ENCODE measurements at regions not wholly inside any gene's neighbourhood (a gene's known extent, or its start where the extent isn't known, plus 50 kb on each side); places are given as distances from the start of the nearest gene placed in this dataset.
"Not testable (repeated sequence)": the region's sequence is repeated elsewhere in the genome, so short reads cannot be mapped to it uniquely, and the experiment has no call there.

DNA sequence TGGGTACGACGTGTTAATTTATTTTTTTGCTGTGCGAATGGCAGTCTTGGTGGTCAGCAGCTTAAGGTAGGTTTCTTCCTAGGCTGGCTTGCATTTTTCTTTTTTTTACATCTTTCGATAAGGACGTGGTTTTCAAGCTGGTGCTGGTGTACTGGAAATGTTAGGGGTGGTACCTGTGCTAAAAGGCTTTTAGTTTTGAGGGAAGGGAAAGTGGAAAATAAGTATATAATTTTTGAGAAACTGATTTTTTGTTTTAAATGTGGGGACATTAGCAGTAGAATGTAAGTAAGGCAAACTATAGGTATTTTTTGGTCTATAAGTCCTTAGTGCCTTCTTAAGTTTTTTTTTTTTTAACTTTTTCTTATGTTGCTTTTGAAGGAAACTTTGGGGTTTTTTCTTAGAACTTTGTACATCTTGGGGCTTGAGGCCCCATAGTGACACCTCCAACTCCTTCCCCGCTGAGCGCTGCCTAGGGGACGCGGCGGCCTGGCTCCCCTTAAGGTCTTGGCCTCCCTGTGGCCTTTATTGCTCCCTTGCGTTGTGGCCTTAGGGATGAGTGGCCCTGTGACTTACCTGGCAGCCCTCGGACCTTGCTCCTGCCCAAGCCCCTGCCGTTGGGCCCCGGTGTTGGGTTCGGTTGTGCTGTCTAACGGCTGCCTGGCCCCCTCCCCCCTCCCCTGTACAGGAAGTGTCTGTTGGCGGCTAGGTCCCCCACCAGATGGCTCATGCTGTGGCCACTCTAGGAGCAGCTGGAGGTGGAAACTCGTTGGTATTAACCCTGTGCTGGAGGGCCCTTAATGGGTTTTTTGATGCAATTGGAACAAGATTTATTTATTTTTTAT, 88.0 kb upstream of the RPRML start:
- peak; percentile 90 for DNase-seq
- peaks cover 7 to 45% (median 23%) of the 10 kb centered on the region in 6 donors for H3K4me1 ChIP-seq
- peak overlapping the region; percentile 78 to 90 (median 88) for H3K27ac ChIP-seq
- peaks cover 0 to 11% (median 7%) of the 10 kb centered on the region in 8 donors for H3K9me3 ChIP-seq
- WGBS, 5 donors, result 2 to 5% (median 4%) methylated on average over 17 to 18 of the region's 18 CpGs
- peak overlapping the region; percentile 48 to 73 (median 62) for H3K4me3 ChIP-seq
- intact Hi-C loops (cut with DNase I; ENCODE audit: low total_unique reads), result no loop called here
- no peaks in the 10 kb centered on the region for H3K27me3 ChIP-seq (replicated peaks in 1 of 7)
- no peak for TF ChIP-seq POLR2A (IDR thresholded peaks at IDR 0.05)
- TF ChIP-seq POLR2AphosphoS5 (IDR thresholded peaks at IDR 0.05), result peak; percentile 87 to 91 (median 87)
- TF ChIP-seq, protein P1, sequence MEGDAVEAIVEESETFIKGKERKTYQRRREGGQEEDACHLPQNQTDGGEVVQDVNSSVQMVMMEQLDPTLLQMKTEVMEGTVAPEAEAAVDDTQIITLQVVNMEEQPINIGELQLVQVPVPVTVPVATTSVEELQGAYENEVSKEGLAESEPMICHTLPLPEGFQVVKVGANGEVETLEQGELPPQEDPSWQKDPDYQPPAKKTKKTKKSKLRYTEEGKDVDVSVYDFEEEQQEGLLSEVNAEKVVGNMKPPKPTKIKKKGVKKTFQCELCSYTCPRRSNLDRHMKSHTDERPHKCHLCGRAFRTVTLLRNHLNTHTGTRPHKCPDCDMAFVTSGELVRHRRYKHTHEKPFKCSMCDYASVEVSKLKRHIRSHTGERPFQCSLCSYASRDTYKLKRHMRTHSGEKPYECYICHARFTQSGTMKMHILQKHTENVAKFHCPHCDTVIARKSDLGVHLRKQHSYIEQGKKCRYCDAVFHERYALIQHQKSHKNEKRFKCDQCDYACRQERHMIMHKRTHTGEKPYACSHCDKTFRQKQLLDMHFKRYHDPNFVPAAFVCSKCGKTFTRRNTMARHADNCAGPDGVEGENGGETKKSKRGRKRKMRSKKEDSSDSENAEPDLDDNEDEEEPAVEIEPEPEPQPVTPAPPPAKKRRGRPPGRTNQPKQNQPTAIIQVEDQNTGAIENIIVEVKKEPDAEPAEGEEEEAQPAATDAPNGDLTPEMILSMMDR (IDR thresholded peaks at IDR 0.05 in 8 of 11, conservative IDR thresholded peaks at IDR 0.05 in 3 of 11), result peak in 5 of 11 experiments; percentile 18 to 38 (median 35)
- peaks cover 0 to 10% (median 0%) of the 10 kb centered on the region in 6 donors for H3K36me3 ChIP-seq

DNA sequence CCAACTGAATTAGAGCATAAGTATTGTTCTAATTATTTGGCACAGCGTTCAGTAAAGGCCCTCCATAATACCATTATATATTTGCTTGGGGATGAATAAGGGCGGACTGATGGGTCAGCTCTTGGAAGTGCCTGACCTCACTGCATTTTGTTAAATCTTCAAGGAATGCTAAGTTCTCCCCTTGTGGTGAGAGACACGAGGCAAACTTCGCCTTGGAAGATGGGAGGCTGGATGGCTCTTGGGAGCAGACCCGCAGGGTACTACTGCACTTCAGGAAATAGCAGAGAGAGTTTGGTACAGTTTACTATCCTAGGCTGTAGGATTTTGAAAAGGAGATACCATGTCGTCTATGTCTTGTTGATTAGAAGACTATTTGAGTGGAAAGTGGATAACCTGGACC, 87.0 kb upstream of the RPRML start:
- no peak for DNase-seq
- intact Hi-C loops (cut with DNase I; ENCODE audit: low total_unique reads), result no loop called here
- Histone ChIP-seq H3K9me3 (peaks cover 0 to 11% (median 7%) of the 10 kb centered on the region in 8 donors), H3K36me3 (peaks cover 0 to 10% (median 0%) of the 10 kb centered on the region in 6 donors), H3K4me1 (peaks cover 7 to 36% (median 18%) of the 10 kb centered on the region in 6 donors), H3K27me3 (replicated peaks in 1 of 7) (no peaks in the 10 kb centered on the region), H3K27ac (peak overlapping the region in 1 of 8 donors; percentile 89), H3K4me3 (peak overlapping the region in 1 of 8 donors; percentile 73)
- TF ChIP-seq POLR2AphosphoS5 (IDR thresholded peaks at IDR 0.05) (no peak), POLR2A (IDR thresholded peaks at IDR 0.05) (no peak)
- TF ChIP-seq, protein P1 (IDR thresholded peaks at IDR 0.05 in 8 of 11, conservative IDR thresholded peaks at IDR 0.05 in 3 of 11), result no peak
- WGBS, 5 donors, result 78 to 87% (median 83%) methylated on average over 6 of the region's 6 CpGs

DNA sequence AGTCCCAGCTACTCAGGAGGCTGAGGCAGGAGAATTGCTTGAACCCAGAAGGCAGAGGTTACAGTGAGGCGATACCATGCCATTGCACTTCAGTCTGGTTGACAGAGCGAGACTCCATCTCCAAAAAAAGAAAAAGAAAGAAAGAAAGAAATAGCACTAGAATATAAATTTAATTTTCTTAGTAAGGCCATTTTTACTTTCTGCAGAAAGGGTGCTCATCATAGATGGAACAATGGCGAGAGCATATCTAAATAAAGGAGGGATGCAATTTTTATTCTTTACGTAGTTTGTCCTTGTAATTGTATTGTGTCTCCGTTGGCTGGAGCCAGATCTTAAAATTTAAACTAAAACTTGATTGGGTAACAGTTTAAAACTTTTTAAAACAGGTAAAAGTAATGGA, 85.6 kb upstream of the RPRML start:
- H3K4me1 ChIP-seq, result peaks cover 7 to 25% (median 13%) of the 10 kb centered on the region in 6 donors
- DNase-seq, result no peak
- no peaks in the 10 kb centered on the region for H3K27me3 ChIP-seq (replicated peaks in 1 of 7)
- WGBS, 5 donors, result 96 to 98% (median 98%) methylated on average over 5 of the region's 5 CpGs
- no peak overlapping the region for H3K27ac ChIP-seq
- TF ChIP-seq POLR2AphosphoS5 (IDR thresholded peaks at IDR 0.05), result no peak
- no peak for TF ChIP-seq POLR2A (IDR thresholded peaks at IDR 0.05)
- TF ChIP-seq, protein P1 (IDR thresholded peaks at IDR 0.05 in 8 of 11, conservative IDR thresholded peaks at IDR 0.05 in 3 of 11), result no peak
- peaks cover 0 to 15% (median 0%) of the 10 kb centered on the region in 6 donors for H3K36me3 ChIP-seq
- H3K4me3 ChIP-seq, result no peak overlapping the region
- intact Hi-C loops (cut with DNase I; ENCODE audit: low total_unique reads), result no loop called here
- H3K9me3 ChIP-seq, result peaks cover 0 to 11% (median 7%) of the 10 kb centered on the region in 8 donors

DNA sequence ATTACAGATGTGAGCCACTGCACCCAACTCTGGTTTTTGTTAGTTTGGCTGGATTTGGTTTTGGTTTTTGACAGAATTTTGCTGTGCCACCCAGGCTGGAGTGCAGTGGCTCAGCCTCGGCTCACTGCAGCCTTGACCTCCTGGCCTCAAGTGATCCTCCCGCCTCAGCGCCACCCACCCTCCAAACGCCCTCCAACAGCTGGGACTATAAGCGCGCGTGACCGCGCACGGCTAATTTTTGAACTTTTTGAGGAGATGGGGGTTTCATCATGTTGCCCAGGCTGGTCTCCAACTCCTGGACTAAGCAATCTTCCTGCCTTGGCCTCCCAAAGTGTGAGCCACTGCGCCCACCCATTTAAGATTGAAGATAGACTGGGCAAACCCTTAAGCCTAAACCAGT, 84.4 kb upstream of the RPRML start:
- no peak overlapping the region for H3K4me3 ChIP-seq
- DNase-seq, result no peak
- no peaks in the 10 kb centered on the region for H3K27me3 ChIP-seq (replicated peaks in 1 of 7)
- 92 to 97% (median 95%) methylated on average over 11 of the region's 11 CpGs for WGBS, 5 donors
- intact Hi-C loops (cut with DNase I; ENCODE audit: low total_unique reads), result no loop called here
- peaks cover 0 to 11% (median 7%) of the 10 kb centered on the region in 8 donors for H3K9me3 ChIP-seq
- no peak overlapping the region for H3K27ac ChIP-seq
- H3K4me1 ChIP-seq, result peaks cover 7 to 25% (median 13%) of the 10 kb centered on the region in 6 donors
- peaks cover 0 to 16% (median 0%) of the 10 kb centered on the region in 6 donors for H3K36me3 ChIP-seq
- TF ChIP-seq POLR2A (IDR thresholded peaks at IDR 0.05) (no peak), POLR2AphosphoS5 (IDR thresholded peaks at IDR 0.05) (peak in 1 of 3 donors; percentile 17)
- TF ChIP-seq, protein P1 (IDR thresholded peaks at IDR 0.05 in 8 of 11, conservative IDR thresholded peaks at IDR 0.05 in 3 of 11), result no peak

DNA sequence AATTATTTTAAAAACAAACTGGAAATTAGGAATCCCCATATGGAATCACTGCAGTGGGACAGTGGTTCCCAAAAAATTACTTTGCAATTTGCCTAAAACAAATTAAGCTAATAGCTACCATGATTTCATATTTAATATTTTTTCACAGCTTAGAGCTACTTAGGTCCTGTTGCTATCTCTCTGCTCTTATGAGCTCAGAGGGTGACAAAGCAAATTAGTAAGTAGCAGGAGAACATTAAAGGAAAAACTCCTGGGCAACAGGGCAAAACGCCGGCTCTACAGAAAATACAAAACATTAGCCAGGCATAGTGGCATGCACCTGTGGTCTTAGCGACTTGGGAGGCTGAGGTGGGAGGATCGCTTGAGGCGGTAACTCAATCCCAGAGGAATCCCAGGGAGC, 83.8 kb upstream of the RPRML start:
- Histone ChIP-seq H3K9me3 (peaks cover 0 to 11% (median 7%) of the 10 kb centered on the region in 8 donors), H3K36me3 (peaks cover 0 to 16% (median 0%) of the 10 kb centered on the region in 6 donors), H3K4me1 (peaks cover 7 to 21% (median 12%) of the 10 kb centered on the region in 6 donors)
- H3K27ac ChIP-seq; H3K4me3 ChIP-seq; intact Hi-C loops (cut with DNase I; ENCODE audit: low total_unique reads); DNase-seq; H3K27me3 ChIP-seq (replicated peaks in 1 of 7): not testable (repeated sequence)
- WGBS, 5 donors, result 92 to 97% (median 96%) methylated on average over 5 of the region's 5 CpGs

DNA sequence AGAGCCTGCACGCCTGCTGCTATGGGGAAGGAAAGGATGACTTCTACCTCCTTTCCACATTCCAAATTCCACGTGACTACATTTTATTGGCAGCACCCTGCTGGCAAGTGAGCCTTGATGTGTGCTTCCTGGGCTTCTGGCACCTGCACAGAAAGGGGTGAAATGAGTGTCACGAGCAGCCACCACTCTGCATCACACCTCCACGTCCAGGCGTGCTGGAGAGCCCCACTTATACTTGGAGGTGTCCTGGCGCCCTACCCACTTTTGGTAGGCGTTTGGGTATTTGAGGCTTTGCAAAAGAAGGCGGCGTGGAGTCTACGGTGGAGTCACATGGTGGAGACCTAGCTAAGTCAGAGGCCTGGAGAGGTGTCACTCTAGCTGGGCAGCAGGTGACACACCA, 81.0 kb upstream of the RPRML start:
- DNase-seq; H3K4me1 ChIP-seq; H3K27ac ChIP-seq; H3K27me3 ChIP-seq (replicated peaks in 1 of 7); H3K4me3 ChIP-seq; intact Hi-C loops (cut with DNase I; ENCODE audit: low total_unique reads): not testable (repeated sequence)
- H3K9me3 ChIP-seq, result peaks cover 0 to 10% (median 7%) of the 10 kb centered on the region in 8 donors
- H3K36me3 ChIP-seq, result peaks cover 0 to 33% (median 14%) of the 10 kb centered on the region in 6 donors
- WGBS, 5 donors, result 82 to 92% (median 87%) methylated on average over 9 to 10 of the region's 10 CpGs
